ENCODE measurements at regions not wholly inside any gene's neighbourhood (a gene's known extent, or its start where the extent isn't known, plus 50 kb on each side); places are given as distances from the start of the nearest gene placed in this dataset.
"Not testable (repeated sequence)": the region's sequence is repeated elsewhere in the genome, so short reads cannot be mapped to it uniquely, and the experiment has no call there.

DNA sequence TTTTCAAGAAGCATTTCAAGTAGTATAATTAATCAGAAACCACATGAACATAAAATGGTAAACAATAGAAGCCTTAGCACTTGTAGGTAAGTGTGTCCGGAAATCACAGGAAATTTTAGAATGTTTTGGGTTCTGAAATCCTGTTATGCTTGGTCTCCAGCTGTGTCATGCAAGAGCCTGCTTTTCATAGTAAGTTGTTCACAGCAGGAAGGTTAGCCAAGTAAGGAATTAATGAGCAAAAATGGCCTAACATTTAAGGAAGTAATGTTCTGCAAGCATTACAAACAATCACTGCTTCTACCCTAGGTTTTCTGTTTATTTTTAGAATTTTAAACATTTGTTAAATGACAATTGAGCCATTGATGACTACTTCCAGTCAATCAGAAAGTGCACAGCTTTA lies 669.5 kb downstream of the SLCO4C1 start:
- no peak for DNase-seq

DNA sequence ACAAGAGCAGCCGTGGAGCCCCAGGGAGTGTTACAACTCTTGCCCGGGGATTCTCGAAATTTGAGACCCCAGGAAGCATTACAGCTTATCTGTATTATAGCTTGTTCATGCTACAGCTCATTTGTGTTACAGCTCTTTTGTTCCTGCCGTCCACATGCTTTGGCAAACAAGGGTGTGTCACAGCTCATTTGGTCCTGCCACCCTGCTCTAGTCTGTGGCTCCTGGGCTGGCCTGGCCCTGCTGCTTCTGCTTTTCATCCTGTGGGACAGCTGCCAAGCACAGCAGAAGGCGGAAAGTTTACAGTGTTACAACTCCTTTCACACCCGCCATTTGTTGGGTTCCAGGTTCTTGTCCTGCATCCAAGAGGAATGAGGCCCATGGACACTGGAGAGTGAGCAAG lies 685.0 kb downstream of the SLCO4C1 start:
- no peak for DNase-seq

- DNase-seq, result no peak
Measured at GRCh38 chr5:101608322-101608721, 687.8 kb downstream of the SLCO4C1 start.

DNA sequence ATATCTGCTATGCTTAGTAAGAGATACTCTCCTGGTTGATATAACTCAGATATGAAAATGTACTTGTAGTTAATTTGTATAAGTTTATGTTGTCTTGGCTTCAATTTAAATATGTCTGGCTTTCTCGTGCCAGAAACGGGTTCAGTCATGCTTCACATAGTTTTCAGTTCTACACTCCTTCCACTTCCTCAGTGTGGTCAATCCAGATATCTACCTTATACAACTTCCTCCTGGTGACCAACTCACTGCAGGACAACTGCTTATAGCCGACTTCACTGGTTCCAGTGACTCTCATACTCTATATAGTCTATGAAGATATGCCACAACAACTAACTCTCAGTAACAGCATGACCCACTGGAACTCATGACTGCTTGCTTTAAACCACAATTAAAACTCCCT lies 690.4 kb downstream of the SLCO4C1 start:
- no peak for DNase-seq

GRCh38 chr5:101600614-101601013 lies 695.5 kb downstream of the SLCO4C1 start:
- no peak for DNase-seq

- no peak for DNase-seq
Measured at GRCh38 chr5:101590384-101590783, 687.3 kb upstream of the ST8SIA4 start.

DNA sequence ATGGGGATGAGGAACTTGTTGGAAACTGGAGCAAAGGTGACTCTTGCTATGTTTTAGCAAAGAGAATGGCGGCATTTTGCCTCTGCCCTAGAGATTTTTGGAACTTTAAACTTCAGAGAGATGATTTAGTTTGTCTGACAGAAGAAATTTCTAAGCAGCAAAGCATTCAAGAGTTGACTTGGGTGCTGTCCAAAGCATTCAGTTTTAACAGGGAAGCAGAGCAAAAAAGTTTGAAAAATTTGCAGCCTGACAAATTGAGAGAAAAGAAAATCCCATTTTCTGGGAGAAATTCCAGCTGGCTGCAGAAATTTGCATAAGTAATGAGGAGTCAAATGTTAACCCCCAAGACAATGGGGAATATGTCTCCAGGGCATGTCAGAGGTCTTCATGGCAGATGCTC lies 682.3 kb upstream of the ST8SIA4 start:
- no peak for DNase-seq

GRCh38 chr5:101580591-101580990 lies 677.5 kb upstream of the ST8SIA4 start:
- no peak for DNase-seq

DNA sequence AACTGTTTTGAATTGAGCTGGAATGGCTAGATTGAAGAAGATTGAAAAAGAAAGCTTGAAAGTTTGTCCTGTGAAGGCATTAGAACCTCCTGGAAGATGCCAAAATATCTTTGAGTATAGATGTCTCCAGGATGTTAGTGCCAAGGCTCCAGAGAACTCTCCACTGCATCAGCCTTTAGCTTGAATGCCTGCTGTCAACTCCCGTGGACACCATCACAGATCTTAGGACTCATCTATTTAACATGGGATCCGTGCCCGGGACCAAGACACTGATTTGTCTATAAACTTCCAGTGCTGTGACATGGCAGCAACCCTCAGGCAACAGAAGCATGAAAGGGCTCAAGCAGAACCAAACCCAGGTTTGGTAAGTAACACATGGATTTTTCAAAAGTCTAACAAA lies 670.9 kb upstream of the ST8SIA4 start:
- DNase-seq, result no peak

DNA sequence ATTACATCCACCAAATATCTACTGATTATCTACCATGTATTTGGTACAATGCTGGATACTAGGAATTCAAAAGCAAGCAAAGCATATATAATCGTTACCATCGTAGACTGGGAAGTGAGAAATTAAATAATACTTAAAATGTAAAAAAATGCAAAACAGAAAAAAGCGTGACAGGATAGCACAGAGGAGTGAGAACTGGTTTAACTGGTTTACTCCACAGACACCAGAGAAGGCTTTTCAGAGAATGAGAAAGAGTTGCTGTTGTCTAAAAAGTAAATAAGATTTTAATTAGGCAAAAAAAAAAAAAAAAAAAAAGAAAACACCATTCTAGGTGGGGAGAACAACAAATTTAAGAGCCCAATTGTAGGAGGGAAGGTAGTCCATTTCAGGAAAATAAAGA lies 657.9 kb upstream of the ST8SIA4 start:
- no peak for DNase-seq

DNA sequence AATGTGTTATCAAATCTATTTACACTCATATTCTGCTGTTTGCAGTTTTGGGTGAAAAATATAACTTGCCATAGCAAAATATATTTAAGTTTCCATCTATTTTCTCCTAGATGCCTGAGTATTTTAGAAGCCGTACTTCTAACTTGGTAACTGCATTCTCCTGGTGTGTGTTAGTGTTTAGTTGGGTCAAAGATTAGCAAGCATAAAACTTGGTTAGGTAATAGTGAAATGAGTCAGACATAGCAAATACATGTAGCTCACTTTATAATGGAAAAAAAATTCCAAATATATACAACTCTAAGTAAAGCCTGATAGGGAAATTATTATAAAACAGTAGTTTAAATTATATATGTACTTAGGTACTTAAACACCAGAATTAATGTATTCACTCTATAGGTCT lies 640.7 kb upstream of the ST8SIA4 start:
- DNase-seq, result no peak

DNA sequence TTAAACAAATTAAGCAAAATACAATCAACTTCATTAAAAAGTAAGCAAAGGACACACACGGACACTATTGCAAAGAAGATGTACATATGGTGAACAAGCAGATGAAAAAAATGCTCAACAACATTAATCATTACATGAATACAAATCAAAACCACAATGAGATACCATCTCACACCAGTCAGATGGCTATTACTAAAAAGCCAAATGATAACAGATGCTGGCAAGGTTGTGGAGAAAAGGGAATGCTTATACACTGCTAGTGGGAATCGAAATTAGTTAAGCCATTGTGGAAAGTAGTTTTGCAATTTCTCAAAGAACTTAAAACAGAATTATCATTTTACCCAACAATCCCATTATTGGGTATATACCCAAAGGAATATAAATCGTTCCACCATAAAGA lies 636.2 kb upstream of the ST8SIA4 start:
- no peak for DNase-seq

GRCh38 chr5:101535626-101536025 lies 632.5 kb upstream of the ST8SIA4 start:
- no peak for DNase-seq

DNA sequence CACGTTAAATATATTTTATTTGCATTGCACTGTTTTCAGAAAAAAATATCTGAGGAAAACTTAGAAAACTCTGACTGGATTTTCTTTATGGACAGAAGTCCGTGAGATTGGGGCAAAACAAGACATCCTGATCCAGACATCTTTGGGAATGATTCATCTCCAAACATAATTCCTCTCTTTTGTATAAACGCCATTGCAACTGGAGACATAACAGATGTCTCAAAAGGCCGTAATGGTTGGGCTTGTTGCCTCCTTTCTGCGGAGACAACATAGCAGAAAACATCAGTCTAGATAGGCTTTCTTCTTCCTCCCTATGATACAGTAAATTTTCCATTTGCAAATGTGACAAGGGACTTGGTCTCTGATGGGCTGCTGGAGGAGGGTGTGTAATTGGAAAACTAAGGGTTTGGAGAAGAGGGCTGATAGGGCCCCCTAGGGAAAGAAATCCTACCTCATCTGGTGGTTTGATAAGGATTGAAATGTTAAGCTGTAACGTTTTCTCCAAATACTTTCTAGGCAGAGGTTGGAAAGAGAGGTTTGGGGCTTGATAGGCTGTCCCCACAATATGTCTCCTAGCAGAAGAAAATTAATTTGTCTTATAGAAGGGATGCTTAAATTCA lies 631.5 kb upstream of the ST8SIA4 start:
- DNase-seq, result no peak

- no peak for DNase-seq
Measured at GRCh38 chr5:101532430-101532829, 629.3 kb upstream of the ST8SIA4 start.

DNA sequence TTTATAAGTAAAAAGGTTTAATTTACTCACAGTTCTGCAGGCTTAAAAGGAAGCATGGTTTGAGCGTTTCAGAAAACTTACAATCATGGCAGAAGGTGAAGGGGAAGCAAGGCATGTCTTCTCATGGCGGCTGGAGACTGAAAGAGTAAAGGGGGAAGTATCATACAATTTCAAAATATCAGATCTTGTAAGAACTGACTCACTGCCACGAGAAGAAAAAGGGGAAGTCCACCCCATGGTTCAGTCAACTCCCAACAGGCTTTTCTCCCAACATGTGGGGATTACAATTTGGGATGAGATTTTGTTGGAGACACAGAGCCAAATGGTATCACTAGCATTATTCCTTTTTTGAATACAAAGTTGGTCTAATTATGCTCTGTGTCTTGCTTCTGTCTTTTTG lies 627.9 kb upstream of the ST8SIA4 start:
- no peak for DNase-seq

- not testable (repeated sequence) for DNase-seq
Measured at GRCh38 chr5:101529094-101529493, 626.0 kb upstream of the ST8SIA4 start.

DNA sequence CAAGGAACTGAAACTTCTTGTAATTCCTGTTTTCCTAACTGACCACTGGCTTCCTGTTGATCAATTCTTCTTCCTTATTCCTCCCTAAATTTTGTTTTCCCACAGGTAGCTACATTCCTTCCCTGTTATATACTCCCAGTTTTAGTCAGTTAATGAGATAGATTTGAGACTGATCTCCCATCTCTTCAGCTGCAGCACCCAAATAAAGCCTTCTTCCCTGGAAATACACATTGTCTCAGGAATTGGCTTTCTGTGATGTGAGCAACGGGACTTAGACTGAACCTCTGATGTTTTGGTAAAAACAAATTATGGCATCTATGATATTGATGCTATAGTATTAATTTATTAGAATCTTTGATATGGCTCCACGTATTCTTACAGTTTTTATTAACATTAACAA lies 617.3 kb upstream of the ST8SIA4 start:
- no peak for DNase-seq

GRCh38 chr5:101517795-101518194 lies 614.7 kb upstream of the ST8SIA4 start:
- DNase-seq, result no peak

DNA sequence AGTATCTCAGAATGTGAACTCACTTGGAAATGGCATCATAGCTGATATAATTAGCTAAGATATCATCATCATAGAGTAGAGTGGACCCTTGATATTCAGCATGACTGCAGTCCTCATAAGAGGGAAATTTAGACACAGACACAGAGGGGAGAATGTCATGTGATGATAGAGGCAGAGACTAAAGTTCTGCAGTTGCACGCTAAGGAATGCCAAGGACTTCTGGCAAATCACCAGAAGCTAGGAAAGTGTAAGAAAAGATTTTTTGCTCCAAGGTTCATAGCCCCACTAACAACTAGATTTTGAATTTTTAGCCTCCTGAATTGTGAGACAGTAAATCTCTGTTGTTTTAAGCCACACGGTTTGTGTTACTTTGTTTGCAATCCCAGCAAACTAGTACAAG lies 612.6 kb upstream of the ST8SIA4 start:
- DNase-seq, result no peak

GRCh38 chr5:101505891-101506570 lies 602.9 kb upstream of the ST8SIA4 start:
- DNase-seq, result no peak

GRCh38 chr5:101482931-101483330 lies 579.8 kb upstream of the ST8SIA4 start:
- DNase-seq, result no peak

- DNase-seq, result no peak
Measured at GRCh38 chr5:101473483-101473882, 570.4 kb upstream of the ST8SIA4 start.

DNA sequence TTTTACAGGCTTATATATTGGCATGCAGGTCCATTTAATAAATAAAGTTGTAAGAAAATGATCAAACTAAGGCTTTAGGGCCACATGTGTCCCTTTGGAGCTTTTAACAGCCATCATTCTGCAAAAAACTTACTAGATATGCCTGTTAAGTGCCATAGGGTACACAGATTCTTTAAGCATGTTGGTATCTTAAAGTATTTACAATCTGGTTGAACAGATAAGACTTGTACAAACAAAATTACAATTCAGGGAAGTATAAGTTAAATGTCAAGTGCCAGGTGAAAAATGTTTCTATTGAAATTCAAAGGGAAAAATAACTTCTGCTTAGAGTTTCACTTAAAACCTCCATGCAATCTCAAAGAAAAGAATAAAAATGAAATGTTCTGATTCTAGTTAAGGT lies 558.4 kb upstream of the ST8SIA4 start:
- no peak for DNase-seq

- no peak for DNase-seq
Measured at GRCh38 chr5:101458587-101458986, 555.5 kb upstream of the ST8SIA4 start.

Data from DMS79 treated with DMSO at 0.1 percent for 48 hours (cell line).